ENCODE measurements at regions not wholly inside any gene's neighbourhood (a gene's known extent, or its start where the extent isn't known, plus 50 kb on each side); places are given as distances from the start of the nearest gene placed in this dataset.

- Mint-ChIP-seq H3K9me3 (ENCODE audit: unreplicated experiment) (peaks cover 5% of the 10 kb centered on the region), H3K4me1 (ENCODE audit: unreplicated experiment) (no peaks in the 10 kb centered on the region), H3K27ac (ENCODE audit: unreplicated experiment) (no peak overlapping the region), H3K27me3 (ENCODE audit: unreplicated experiment) (no peaks in the 10 kb centered on the region), H3K36me3 (ENCODE audit: low read depth, unreplicated experiment) (no peaks in the 10 kb centered on the region), H3K4me3 (ENCODE audit: unreplicated experiment) (no peak overlapping the region)
- TF ChIP-seq, protein P1, sequence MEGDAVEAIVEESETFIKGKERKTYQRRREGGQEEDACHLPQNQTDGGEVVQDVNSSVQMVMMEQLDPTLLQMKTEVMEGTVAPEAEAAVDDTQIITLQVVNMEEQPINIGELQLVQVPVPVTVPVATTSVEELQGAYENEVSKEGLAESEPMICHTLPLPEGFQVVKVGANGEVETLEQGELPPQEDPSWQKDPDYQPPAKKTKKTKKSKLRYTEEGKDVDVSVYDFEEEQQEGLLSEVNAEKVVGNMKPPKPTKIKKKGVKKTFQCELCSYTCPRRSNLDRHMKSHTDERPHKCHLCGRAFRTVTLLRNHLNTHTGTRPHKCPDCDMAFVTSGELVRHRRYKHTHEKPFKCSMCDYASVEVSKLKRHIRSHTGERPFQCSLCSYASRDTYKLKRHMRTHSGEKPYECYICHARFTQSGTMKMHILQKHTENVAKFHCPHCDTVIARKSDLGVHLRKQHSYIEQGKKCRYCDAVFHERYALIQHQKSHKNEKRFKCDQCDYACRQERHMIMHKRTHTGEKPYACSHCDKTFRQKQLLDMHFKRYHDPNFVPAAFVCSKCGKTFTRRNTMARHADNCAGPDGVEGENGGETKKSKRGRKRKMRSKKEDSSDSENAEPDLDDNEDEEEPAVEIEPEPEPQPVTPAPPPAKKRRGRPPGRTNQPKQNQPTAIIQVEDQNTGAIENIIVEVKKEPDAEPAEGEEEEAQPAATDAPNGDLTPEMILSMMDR (IDR thresholded peaks at IDR 0.05; ENCODE audit: unreplicated experiment): no peak
- DNase-seq (ENCODE audit: low spot score): no peak
Observed at GRCh38 chr6:105771313-105771970, 314.7 kb upstream of the PRDM1 start.

- TF ChIP-seq, protein P1 (IDR thresholded peaks at IDR 0.05; ENCODE audit: unreplicated experiment): no peak
- no peak for DNase-seq (ENCODE audit: low spot score)
- Mint-ChIP-seq H3K27me3 (ENCODE audit: unreplicated experiment) (no peaks in the 10 kb centered on the region), H3K9me3 (ENCODE audit: unreplicated experiment) (peaks cover 2% of the 10 kb centered on the region), H3K4me1 (ENCODE audit: unreplicated experiment) (no peaks in the 10 kb centered on the region), H3K36me3 (ENCODE audit: low read depth, unreplicated experiment) (no peaks in the 10 kb centered on the region), H3K4me3 (ENCODE audit: unreplicated experiment) (no peak overlapping the region), H3K27ac (ENCODE audit: unreplicated experiment) (no peak overlapping the region)
Observed at GRCh38 chr6:105769987-105770386, 316.1 kb upstream of the PRDM1 start.

DNA sequence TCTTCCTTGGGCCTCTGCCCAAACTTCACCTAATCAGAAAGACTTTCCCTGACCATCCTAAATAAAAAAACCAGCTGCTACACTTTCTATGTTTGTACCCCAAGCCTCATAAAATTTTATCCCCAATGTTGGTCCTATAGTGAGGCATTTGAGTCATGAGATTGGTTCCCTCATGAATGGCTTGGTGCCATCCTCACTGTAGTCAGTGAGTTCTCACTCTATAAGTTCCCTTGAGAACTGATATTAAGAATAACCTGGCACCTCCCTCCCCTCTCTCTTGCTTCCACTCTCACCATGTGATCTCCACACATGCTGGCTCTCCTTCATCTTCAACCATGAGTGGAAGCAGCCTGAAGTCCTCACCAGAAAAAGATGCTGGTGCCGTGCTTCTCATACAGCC, 316.9 kb upstream of the PRDM1 start:
- no peaks in the 10 kb centered on the region for H3K9me3 Mint-ChIP-seq (ENCODE audit: unreplicated experiment)
- H3K4me3 Mint-ChIP-seq (ENCODE audit: unreplicated experiment): no peak overlapping the region
- H3K27me3 Mint-ChIP-seq (ENCODE audit: unreplicated experiment): no peaks in the 10 kb centered on the region
- TF ChIP-seq, protein P1 (IDR thresholded peaks at IDR 0.05; ENCODE audit: unreplicated experiment): no peak
- no peaks in the 10 kb centered on the region for H3K36me3 Mint-ChIP-seq (ENCODE audit: low read depth, unreplicated experiment)
- DNase-seq (ENCODE audit: low spot score): no peak
- H3K4me1 Mint-ChIP-seq (ENCODE audit: unreplicated experiment): no peaks in the 10 kb centered on the region
- H3K27ac Mint-ChIP-seq (ENCODE audit: unreplicated experiment): no peak overlapping the region

- Mint-ChIP-seq H3K9me3 (ENCODE audit: unreplicated experiment) (no peaks in the 10 kb centered on the region), H3K4me3 (ENCODE audit: unreplicated experiment) (no peak overlapping the region), H3K27ac (ENCODE audit: unreplicated experiment) (no peak overlapping the region), H3K27me3 (ENCODE audit: unreplicated experiment) (no peaks in the 10 kb centered on the region), H3K4me1 (ENCODE audit: unreplicated experiment) (no peaks in the 10 kb centered on the region), H3K36me3 (ENCODE audit: low read depth, unreplicated experiment) (no peaks in the 10 kb centered on the region)
- no peak for DNase-seq (ENCODE audit: low spot score)
- TF ChIP-seq, protein P1 (IDR thresholded peaks at IDR 0.05; ENCODE audit: unreplicated experiment): no peak
Observed at GRCh38 chr6:105767541-105767940, 318.6 kb upstream of the PRDM1 start.

DNA sequence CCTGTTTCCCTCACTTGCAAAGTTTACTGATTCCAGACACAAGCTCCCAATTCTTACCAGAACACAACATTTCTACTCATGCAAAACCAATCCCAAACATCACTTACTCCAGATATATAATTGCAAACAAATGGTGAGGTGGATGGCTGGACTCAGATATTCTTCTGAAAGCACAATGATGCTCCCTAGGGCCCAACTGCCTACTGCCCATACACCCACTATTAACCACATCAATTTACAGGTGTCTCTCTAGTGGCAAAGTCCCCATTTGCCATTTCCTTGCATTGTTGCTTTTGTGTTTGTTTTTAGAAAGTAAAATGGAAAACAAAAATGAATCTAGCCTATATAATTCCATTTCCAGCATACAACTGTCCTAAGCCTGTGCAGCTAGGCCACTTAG, 320.9 kb upstream of the PRDM1 start:
- Mint-ChIP-seq H3K4me3 (ENCODE audit: unreplicated experiment) (no peak overlapping the region), H3K27me3 (ENCODE audit: unreplicated experiment) (no peaks in the 10 kb centered on the region), H3K36me3 (ENCODE audit: low read depth, unreplicated experiment) (no peaks in the 10 kb centered on the region), H3K4me1 (ENCODE audit: unreplicated experiment) (no peaks in the 10 kb centered on the region), H3K9me3 (ENCODE audit: unreplicated experiment) (no peaks in the 10 kb centered on the region), H3K27ac (ENCODE audit: unreplicated experiment) (no peak overlapping the region)
- DNase-seq (ENCODE audit: low spot score): no peak
- TF ChIP-seq, protein P1 (IDR thresholded peaks at IDR 0.05; ENCODE audit: unreplicated experiment): no peak
